ENCODE measurements at regions not wholly inside any gene's neighbourhood (a gene's known extent, or its start where the extent isn't known, plus 50 kb on each side); places are given as distances from the start of the nearest gene placed in this dataset.

DNA sequence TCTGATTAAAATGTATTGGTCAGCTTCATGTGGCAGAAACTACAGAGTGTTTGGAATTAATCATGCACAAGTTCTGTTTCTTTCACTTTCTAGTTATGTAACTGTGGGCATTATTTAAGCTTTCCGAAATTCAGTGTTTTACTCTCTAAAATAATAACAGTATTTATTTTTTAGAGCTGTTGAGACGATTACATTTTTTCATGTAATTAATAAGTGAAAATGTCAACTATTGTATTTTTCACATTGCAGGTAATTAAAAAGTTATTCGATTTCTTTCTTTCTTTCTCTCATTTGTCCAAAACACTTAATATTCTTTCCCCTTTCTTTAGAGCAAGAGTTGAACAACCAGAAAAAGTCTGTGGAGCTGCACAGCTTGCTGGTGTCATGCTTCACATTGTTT lies 559.4 kb upstream of the PCDH20 start:
- no peaks in the 10 kb centered on the region for H3K9me3 ChIP-seq (ENCODE audit: low read length)
- H2AFZ ChIP-seq (ENCODE audit: low read length): no peak overlapping the region
- intact Hi-C loops (cut with micrococcal nuclease; ENCODE audit: unreplicated experiment) (no loop called here), in situ Hi-C loops (cut with HindIII; ENCODE audit: extremely low pct_ligation_motif_present, low pct_unique_long_range_greater_than_20kb) (no loop called here)
- no peaks in the 10 kb centered on the region; a peak in 1 of 5 replicates for H3K27me3 ChIP-seq (ENCODE audit: control insufficient read depth in 1 of 2, insufficient read depth in 2 of 2, low read length in 2 of 2)
- DNase-seq (ENCODE audit: low spot score): no peak
- H3K27ac ChIP-seq (ENCODE audit: extremely low read length, insufficient read depth, low read length): no peak overlapping the region
- no peaks in the 10 kb centered on the region for H3K79me2 ChIP-seq (ENCODE audit: insufficient read depth, low read length)
- ChIA-PET CTCF (ENCODE audit: low intra/inter-chr PET ratio, low total read pairs) (no interaction called here), POLR2A (no interaction called here)
- FAIRE-seq: no peak
- TF ChIP-seq, protein P1, sequence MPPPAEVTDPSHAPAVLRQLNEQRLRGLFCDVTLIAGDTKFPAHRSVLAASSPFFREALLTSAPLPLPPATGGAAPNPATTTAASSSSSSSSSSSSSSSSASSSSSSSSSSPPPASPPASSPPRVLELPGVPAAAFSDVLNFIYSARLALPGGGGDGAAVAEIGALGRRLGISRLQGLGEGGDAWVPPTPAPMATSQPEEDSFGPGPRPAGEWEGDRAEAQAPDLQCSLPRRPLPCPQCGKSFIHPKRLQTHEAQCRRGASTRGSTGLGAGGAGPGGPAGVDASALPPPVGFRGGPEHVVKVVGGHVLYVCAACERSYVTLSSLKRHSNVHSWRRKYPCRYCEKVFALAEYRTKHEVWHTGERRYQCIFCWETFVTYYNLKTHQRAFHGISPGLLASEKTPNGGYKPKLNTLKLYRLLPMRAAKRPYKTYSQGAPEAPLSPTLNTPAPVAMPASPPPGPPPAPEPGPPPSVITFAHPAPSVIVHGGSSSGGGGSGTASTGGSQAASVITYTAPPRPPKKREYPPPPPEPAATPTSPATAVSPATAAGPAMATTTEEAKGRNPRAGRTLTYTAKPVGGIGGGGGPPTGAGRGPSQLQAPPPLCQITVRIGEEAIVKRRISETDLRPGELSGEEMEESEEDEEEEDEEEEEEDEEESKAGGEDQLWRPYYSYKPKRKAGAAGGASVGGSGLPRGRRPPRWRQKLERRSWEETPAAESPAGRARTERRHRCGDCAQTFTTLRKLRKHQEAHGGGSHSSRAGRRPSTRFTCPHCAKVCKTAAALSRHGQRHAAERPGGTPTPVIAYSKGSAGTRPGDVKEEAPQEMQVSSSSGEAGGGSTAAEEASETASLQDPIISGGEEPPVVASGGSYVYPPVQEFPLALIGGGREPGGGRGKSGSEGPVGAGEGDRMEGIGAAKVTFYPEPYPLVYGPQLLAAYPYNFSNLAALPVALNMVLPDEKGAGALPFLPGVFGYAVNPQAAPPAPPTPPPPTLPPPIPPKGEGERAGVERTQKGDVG (CRISPR knock-in tag; IDR thresholded peaks at IDR 0.05; ENCODE audit: borderline replicate concordance): no peak
- TF ChIP-seq ZNF292 (CRISPR knock-in tag; IDR thresholded peaks at IDR 0.05; ENCODE audit: borderline replicate concordance, low read depth) (no peak), TAF15 (IDR thresholded peaks at IDR 0.05; ENCODE audit: low read depth, low read length, poor library complexity, severe bottlenecking) (no peak), JARID2 (CRISPR knock-in tag; IDR thresholded peaks at IDR 0.05; ENCODE audit: insufficient replicate concordance) (no peak)
- no TSS peak for BruUV-seq (replicated peaks)
- H3K36me3 ChIP-seq (replicated peaks in 1 of 2; ENCODE audit: control insufficient read depth in 1 of 2, insufficient read depth in 2 of 2, low read length in 2 of 2): no peaks in the 10 kb centered on the region
- no peak overlapping the region for H3K9ac ChIP-seq (ENCODE audit: insufficient read depth, low read depth, low read length)
- no peaks in the 10 kb centered on the region for H3K4me1 ChIP-seq (ENCODE audit: insufficient read depth, low read length)
- H4K20me1 ChIP-seq (ENCODE audit: insufficient read depth, low read length): no peaks in the 10 kb centered on the region
- no peak for ATAC-seq
- H3K4me2 ChIP-seq (ENCODE audit: low read depth, low read length): no peak overlapping the region
- H3K4me3 ChIP-seq (replicated peaks in 1 of 3; ENCODE audit: insufficient read depth in 1 of 3, low read depth in 2 of 3, low read length in 3 of 3): no peak overlapping the region
- 2% methylated on average over 3 of the region's 3 CpGs for WGBS (ENCODE audit: low lambda C conversion rate)

DNA sequence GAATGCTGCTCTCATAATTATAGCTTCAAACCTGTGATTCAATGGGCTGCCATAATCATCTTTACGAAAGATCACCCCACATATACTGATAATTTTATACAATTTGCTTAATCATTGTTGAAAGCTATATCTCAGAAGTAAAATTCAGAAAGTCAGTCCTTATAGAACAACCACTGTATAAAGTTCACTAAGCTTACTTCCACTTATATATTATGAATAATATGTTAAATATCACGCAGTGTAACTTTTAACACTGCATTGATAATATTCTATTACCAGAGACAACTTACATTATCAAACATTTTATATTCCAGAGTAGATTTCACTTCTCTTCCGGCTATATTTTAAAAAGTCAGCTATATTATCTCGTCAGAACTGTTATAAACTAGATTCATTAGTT lies 550.1 kb upstream of the PCDH20 start:
- in situ Hi-C loops (cut with HindIII; ENCODE audit: extremely low pct_ligation_motif_present, low pct_unique_long_range_greater_than_20kb) (no loop called here), intact Hi-C loops (cut with micrococcal nuclease; ENCODE audit: unreplicated experiment) (no loop called here)
- FAIRE-seq: no peak
- Histone ChIP-seq H3K9me3 (ENCODE audit: low read length) (no peaks in the 10 kb centered on the region), H3K4me1 (ENCODE audit: insufficient read depth, low read length) (no peaks in the 10 kb centered on the region), H2AFZ (ENCODE audit: low read length) (no peak overlapping the region), H3K9ac (ENCODE audit: insufficient read depth, low read depth, low read length) (no peak overlapping the region), H3K36me3 (replicated peaks in 1 of 2; ENCODE audit: control insufficient read depth in 1 of 2, insufficient read depth in 2 of 2, low read length in 2 of 2) (no peaks in the 10 kb centered on the region), H4K20me1 (ENCODE audit: insufficient read depth, low read length) (no peaks in the 10 kb centered on the region), H3K27me3 (ENCODE audit: control insufficient read depth in 1 of 2, insufficient read depth in 2 of 2, low read length in 2 of 2) (no peaks in the 10 kb centered on the region), H3K4me2 (ENCODE audit: low read depth, low read length) (no peak overlapping the region), H3K27ac (ENCODE audit: extremely low read length, insufficient read depth, low read length) (no peak overlapping the region), H3K79me2 (ENCODE audit: insufficient read depth, low read length) (no peaks in the 10 kb centered on the region), H3K4me3 (replicated peaks in 1 of 3; ENCODE audit: insufficient read depth in 1 of 3, low read depth in 2 of 3, low read length in 3 of 3) (no peak overlapping the region)
- no peak for ATAC-seq
- CTCF ChIA-PET (ENCODE audit: low intra/inter-chr PET ratio, low total read pairs): no interaction called here
- POLR2A ChIA-PET: no interaction called here
- no TSS peak for BruUV-seq (replicated peaks)
- DNase-seq (ENCODE audit: low spot score): no peak
- 4% methylated on average over 4 of the region's 4 CpGs for WGBS (ENCODE audit: low lambda C conversion rate)
- no peak for TF ChIP-seq GTF3A (CRISPR knock-in tag; conservative IDR thresholded peaks at IDR 0.05)
- TF ChIP-seq, protein P2, sequence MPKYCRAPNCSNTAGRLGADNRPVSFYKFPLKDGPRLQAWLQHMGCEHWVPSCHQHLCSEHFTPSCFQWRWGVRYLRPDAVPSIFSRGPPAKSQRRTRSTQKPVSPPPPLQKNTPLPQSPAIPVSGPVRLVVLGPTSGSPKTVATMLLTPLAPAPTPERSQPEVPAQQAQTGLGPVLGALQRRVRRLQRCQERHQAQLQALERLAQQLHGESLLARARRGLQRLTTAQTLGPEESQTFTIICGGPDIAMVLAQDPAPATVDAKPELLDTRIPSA (CRISPR knock-in tag; IDR thresholded peaks at IDR 0.05; ENCODE audit: borderline replicate concordance): no peak
- TF ChIP-seq RARG (CRISPR knock-in tag; IDR thresholded peaks at IDR 0.05; ENCODE audit: low read depth): no peak
- TF ChIP-seq RXRB (CRISPR knock-in tag; IDR thresholded peaks at IDR 0.05; ENCODE audit: borderline replicate concordance): no peak
- no peak for TF ChIP-seq ESRRA (CRISPR knock-in tag; IDR thresholded peaks at IDR 0.05; ENCODE audit: low read depth)
- no peak for TF ChIP-seq SALL1 (CRISPR knock-in tag; IDR thresholded peaks at IDR 0.05)
- no peak for TF ChIP-seq SP5 (CRISPR knock-in tag; IDR thresholded peaks at IDR 0.05; ENCODE audit: borderline replicate concordance, low read depth)
- TF ChIP-seq, protein P3, sequence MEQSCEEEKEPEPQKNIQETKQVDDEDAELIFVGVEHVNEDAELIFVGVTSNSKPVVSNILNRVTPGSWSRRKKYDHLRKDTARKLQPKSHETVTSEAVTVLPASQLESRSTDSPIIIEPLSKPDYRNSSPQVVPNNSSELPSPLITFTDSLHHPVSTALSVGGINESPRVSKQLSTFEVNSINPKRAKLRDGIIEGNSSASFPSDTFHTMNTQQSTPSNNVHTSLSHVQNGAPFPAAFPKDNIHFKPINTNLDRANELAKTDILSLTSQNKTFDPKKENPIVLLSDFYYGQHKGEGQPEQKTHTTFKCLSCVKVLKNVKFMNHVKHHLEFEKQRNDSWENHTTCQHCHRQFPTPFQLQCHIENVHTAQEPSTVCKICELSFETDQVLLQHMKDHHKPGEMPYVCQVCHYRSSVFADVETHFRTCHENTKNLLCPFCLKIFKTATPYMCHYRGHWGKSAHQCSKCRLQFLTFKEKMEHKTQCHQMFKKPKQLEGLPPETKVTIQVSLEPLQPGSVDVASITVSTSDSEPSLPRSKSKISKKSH (CRISPR knock-in tag; IDR thresholded peaks at IDR 0.05; ENCODE audit: borderline replicate concordance): no peak
- TF ChIP-seq, protein P4, sequence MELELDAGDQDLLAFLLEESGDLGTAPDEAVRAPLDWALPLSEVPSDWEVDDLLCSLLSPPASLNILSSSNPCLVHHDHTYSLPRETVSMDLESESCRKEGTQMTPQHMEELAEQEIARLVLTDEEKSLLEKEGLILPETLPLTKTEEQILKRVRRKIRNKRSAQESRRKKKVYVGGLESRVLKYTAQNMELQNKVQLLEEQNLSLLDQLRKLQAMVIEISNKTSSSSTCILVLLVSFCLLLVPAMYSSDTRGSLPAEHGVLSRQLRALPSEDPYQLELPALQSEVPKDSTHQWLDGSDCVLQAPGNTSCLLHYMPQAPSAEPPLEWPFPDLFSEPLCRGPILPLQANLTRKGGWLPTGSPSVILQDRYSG (CRISPR knock-in tag; IDR thresholded peaks at IDR 0.05): no peak
